HuH-7.5 (cell line): ENCODE measurements at regions not wholly inside any gene's neighbourhood (a gene's known extent, or its start where the extent isn't known, plus 50 kb on each side); places are given as distances from the start of the nearest gene placed in this dataset.

Experiments used
- DNase-seq: peaks from one replicate; pipeline ENCODE4 v3.0.0; 2011; ENCODE audit warnings: low spot score

- DNase-seq: no peak
Observed at GRCh38 chr15:99440551-99441443, 125.0 kb upstream of the MEF2A start.

DNA sequence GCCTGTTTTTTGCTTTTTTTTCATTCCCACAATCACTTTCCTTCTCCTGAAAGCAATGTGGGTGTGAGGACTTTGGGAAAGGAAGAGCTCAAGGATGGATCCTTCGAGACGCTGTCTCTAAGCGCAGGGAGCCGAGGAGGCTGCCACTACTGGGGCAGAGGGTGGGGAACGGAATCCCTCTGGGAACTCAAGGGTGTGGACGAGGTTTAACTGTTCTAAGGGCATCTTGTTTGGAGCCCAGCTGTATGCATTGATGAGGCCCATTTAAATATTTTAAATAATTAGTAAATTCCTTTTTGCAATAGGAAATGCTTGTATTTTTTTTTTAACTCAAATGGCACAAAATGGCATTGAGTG is 124.4 kb upstream of the MEF2A start:
- no peak for DNase-seq

- DNase-seq: no peak
Observed at GRCh38 chr15:99441871-99442251, 123.9 kb upstream of the MEF2A start.

DNA sequence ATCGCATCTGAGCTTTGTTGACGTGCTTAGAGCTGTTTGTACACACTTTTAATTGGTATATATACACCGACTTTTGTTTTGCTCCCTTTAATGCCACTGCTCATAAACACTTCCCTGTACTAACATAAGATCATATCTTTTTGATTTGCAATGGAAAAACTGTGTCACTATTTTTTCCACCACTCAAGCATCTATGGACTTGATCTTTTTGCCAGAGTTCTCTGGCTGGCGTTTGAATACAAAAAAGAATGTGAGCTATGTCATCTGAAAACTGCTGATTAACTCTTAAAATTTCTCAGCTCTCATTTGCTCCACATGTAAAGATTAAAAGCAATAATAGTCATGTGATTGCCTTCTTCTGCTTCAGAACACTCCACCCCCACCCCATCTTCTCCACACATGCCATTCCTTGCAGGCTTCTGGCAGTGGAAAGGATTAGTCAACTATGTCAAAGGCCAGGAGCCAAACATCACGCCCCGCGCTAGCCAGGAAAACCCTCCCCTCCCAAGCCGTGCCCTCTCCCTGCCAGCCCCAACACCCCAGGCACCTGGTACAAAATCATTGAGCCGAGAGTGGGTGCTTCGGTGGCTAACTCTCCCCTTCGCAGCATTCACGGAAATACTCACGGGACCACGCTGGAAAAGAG is 123.4 kb upstream of the MEF2A start:
- DNase-seq: no peak

- no peak for DNase-seq
Observed at GRCh38 chr15:99443056-99443756, 122.6 kb upstream of the MEF2A start.

GRCh38 chr15:99443768-99444446 is 121.9 kb upstream of the MEF2A start:
- DNase-seq: no peak

- DNase-seq: no peak
Observed at GRCh38 chr15:99445272-99445850, 120.4 kb upstream of the MEF2A start.

DNA sequence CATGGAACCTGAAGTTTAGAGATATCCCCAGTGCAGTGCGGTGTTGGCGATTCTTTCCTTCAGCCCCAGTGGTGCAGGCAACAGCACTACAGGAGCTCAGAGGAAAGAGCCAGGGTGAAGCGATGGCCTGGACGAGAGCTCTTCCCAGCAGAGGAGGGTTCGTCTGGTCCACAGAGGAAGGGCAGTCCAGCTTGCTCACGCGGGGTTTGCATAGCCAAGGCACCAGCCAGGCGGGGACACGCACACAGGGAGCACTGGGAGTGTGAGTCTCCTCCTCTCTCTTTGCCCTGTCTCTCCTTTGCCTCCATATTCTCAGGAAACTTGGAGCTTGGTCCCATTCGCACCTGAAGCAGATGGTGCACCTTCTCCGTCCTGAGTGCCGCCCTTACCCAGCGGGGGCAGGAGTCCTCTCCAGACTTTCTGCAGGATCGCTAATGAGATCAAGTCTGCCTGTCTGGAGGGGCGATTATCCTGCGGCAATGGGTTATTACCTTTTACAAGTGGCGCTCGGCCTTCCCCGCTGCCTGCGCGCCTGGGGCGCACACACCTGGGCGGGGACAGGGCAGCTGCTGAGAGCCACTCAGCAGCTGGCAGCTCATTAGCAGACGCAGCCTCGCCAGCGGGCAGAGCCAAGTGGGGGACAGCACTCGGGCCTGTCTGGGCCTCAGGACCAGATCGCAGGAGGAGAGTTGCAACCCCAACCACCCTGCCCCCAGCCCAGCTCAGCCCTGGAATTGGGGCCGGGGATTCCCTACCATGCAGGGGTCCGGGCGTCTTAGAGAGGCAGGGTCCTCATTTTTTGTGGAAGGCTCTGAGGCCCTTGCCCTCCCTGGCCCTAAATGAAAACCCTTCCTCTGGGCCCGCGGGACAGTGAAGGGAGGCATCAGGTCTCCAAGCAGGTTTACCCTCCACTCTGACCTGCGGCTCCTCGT is 119.0 kb upstream of the MEF2A start:
- DNase-seq: no peak

DNA sequence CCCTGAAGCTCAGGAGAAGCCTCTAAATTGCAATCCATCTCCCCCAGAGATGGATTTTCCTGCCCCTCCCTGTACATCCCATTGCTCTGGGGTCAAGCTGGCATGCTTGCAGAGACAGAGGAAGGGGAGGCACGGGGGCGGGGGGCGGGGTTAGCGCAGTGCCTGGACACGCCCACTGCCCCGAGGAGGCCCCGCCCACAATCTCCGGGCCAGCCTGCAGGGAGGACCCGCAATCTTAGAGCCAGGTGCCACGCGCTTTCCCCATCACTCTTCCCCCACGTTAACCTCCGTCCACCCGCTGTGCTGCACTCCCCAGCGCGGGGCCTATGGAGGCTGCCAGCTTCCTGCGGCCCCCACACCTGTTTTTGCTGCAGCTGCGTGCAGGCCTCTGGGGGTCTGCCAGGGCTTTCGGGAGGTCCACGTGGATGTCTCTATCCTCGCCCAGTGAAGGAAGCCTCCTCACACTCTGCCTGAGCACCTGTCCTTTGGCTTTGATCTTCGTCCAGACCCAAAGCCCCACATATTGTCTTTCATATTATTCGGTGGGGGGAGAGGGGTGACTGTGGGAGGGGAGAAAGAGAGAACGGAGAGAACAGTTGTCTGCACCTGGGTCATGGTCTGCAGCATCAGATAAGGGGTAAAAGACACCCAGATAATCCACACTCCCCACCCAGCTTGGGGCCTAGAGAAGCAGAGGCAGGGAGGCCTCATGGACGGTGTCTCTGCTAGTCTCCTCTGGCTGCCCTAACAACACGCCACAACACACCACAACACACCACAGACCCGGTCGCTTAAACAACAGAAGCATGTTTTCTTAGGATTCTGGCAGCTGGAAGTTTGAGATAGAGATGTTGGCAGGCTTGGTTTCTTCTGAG is 118.0 kb upstream of the MEF2A start:
- no peak for DNase-seq

DNA sequence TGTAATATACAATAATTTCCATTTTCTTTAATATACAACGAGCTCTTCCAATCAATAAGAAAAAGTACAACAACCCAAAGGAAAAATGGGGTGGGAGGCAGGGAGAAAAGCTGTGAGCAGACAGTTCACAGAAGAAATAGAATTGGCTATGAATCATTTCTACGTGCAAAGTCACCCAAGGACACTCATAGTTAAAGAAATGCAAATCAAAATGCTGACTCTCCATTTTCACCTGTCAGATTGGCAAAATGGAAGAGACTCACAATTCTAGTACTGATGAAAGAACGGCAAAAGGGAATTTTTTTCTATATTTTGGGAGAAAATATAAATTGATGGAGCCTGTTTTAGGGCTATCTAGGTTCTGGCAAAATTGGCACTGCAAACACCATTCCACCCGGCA is 116.3 kb upstream of the MEF2A start:
- DNase-seq: no peak

GRCh38 chr15:99450896-99451358 is 114.9 kb upstream of the MEF2A start:
- DNase-seq: no peak

- DNase-seq: no peak
Observed at GRCh38 chr15:99451484-99451883, 114.3 kb upstream of the MEF2A start.

- DNase-seq: no peak
Observed at GRCh38 chr15:99452010-99452409, 113.8 kb upstream of the MEF2A start.

DNA sequence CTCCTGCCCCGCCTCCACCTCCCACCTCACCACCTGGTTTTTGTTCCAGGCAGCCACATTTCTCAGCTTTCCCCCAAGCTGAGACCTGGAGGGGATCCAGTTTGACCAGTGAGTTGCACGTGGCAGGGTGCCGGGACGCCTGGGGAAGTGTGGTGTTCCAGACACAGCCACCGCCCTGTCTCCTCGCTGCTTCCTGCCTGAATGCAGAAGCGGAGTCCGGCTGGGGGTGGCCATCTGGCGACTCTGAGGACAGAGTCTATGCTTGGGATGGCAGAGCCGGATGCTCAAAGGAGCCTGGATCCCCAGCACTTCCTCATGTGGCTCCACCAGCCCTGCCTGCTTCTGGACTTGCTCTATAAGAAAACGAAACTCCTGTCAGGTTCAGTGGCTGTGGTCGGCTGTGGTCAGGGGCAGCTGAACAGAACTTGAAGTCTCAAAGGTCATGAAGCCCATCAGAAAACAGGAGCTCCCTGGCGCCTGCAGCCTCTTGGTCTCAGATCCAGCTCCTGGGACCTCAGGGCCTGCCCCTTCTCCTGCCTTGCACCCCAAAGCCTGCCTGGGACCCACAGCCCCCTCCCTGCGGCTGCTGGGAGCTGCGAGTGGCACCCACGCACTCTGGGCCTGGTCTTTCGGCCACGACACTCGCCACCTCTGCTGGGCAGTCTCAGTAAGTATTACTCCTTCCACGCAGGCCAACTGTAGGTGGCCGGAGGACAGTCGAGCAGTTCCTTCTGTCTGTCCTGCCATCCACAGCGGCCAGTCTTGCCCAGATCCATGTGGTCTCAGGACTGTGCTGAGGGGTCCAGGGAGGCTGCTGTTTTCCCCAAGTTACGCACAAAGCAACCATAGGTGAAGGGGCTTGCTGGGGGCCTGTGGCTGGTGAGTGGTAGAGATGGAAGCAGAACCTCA is 112.8 kb upstream of the MEF2A start:
- DNase-seq: no peak

- DNase-seq: no peak
Observed at GRCh38 chr15:99453637-99454030, 112.2 kb upstream of the MEF2A start.

DNA sequence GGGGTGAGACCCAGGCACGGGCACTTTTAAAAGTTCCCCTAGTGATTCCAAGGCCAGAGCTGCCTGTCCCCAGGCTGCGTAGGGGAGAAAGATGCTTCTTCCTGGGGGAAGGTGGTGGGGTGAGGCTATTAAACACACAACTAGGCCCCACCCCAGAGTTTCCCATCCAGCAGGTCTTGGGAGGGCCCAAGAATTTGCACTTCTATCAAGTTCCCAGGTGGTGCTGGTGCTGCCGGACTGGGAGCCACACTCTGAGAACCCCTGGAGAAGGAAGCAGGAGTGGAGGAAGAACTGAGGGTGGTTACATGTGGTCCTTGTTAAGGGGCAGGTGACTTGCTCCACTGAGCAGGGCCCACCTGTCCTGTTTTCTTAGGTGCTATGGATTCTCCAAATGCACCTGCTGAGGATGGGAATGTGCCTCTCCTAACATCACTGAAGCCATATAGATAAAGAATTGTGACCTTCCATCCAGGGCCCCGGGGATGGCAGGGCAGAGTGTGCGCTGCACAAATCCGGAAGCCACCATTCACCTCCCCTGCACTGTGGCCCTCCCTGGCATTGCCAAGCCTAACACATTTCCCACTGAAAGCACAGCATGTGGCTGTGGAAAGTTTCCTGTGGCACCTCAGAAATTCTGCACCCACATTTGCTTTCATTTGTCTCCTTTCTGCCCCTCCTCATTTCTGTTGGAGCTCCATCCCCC is 111.5 kb upstream of the MEF2A start:
- no peak for DNase-seq

DNA sequence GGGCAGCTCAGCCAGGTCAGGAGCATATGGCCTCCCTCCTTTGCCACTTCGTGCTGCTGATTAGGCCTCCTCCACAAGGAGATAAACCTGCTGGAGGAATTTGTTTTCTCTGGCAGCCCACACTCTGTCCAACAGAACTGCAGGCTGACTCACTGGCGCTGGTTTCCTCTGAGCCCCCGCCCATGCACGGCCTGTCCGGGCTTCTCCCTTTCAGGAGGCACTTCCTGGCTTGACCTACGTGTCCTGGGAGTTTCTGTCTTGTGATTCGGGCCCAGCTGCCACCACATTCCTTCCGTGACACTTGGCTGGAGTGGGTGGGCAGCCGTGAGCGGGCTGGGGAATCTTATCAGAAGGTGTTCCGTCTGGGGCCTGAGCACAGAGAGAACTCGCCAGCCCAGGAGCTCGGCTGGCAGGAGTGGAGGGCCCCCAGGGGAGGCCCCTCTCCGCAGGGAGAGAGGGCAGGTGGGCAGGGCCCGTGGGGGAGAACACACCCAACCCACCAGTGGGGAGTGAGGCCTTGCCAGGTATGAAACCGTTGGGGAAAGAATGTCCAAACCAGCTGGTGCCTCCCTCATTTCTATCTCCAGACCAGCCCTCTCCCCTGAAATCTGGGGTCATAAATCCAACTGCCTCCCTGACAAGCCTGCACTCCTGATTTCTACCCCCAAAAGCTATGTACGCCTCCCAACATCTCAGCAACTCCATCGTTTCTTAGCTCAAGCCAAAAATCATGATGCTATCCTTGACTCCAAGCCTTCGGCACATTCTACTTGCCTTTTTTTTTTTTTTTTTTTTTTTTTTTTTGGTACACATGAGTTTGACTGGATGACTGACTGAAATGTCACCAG is 110.6 kb upstream of the MEF2A start:
- no peak for DNase-seq
